Endothelial cell of umbilical vein (primary cell): ENCODE measurements at regions not wholly inside any gene's neighbourhood (a gene's known extent, or its start where the extent isn't known, plus 50 kb on each side); places are given as distances from the start of the nearest gene placed in this dataset.

ENCODE experiments used
- BruUV-seq: library from RNA; stranded (reverse); fragments of 400-500 nt; replicated peaks from 2 replicates; lab custom pipeline; 2021; lab: Mats Ljungman, UMichigan
- CTCF ChIA-PET: fragments of 300-600, 350-600 bp; sonication (Branson Sonifier 250); formaldehyde crosslinking; loops from one replicate; lab custom pipeline; 2021; ENCODE audit warnings: antibody characterized with exemption, inconsistent platforms; lab: Charles Lee
- POLR2A ChIA-PET: fragments of 300-600, 350-600 bp; sonication (Branson Sonifier 250); formaldehyde crosslinking; loops from one replicate; lab custom pipeline; 2021; ENCODE audit warnings: antibody characterized with exemption, inconsistent platforms; lab: Charles Lee
- DNase-seq: peaks from one replicate; pipeline ENCODE4 v3.0.0-alpha.2; 2011; ENCODE audit warnings: low read depth, low spot score
- FAIRE-seq: peaks from 2 replicates; lab custom pipeline; 2011; peaks lifted over from hg19 to GRCh38; lab: Jason Lieb, UNC
- H2AFZ ChIP-seq: 2 replicates; pipeline ENCODE4 v1.6.0; 2012; ENCODE audit warnings: low read depth, low read length, control low read depth, inconsistent platforms
- H3K27ac ChIP-seq: 2 replicates; pipeline ENCODE4 v1.5.1; 2011; ENCODE audit warnings: low read depth, mild to moderate bottlenecking, control low read depth, low read length, moderate library complexity; ENCODE audit not compliant: insufficient read depth
- H3K27me3 ChIP-seq, 2 experiments: 2 replicates each; pipeline versions ENCODE4 v1.6.0 to v1.6.1; 2011; ENCODE audit warnings: low read length in 2 of 2, mixed read lengths in 1 of 2; ENCODE audit not compliant: control insufficient read depth in 2 of 2, insufficient read depth in 2 of 2
- H3K36me3 ChIP-seq, 2 experiments: 2 replicates in 1 of 2; 3 replicates in 1 of 2; pipeline ENCODE4 v1.5.1; 2011; ENCODE audit warnings: low read length in 2 of 2, mild to moderate bottlenecking in 1 of 2, moderate library complexity in 1 of 2; ENCODE audit not compliant: control insufficient read depth in 2 of 2, insufficient read depth in 2 of 2; ENCODE audit errors: extremely low read depth in 1 of 2
- H3K4me1 ChIP-seq: 3 replicates; pipeline ENCODE4 v1.5.1; 2011; ENCODE audit warnings: mild to moderate bottlenecking, low read length; ENCODE audit not compliant: control insufficient read depth, insufficient read depth; ENCODE audit errors: extremely low read depth
- H3K4me2 ChIP-seq: 2 replicates; pipeline ENCODE4 v1.6.1; 2011; ENCODE audit warnings: low read length, control low read depth, mixed read lengths; ENCODE audit not compliant: insufficient read depth
- H3K4me3 ChIP-seq, 3 experiments: fragments of 200-600 bp in 1 of 3; sonication (generic), shearing (Covaris generic) in 1 of 3; replicated peaks in 1 of 3; 2 replicates each; pipeline ENCODE4 v1.5.1; 2011 to 2016; ENCODE audit warnings: control low read depth in 3 of 3, low read length in 3 of 3, mild to moderate bottlenecking in 2 of 3, inconsistent platforms in 1 of 3, low read depth in 1 of 3, moderate library complexity in 1 of 3; ENCODE audit not compliant: insufficient read depth in 1 of 3
- H3K79me2 ChIP-seq: 2 replicates; pipeline ENCODE4 v1.6.0; 2012; ENCODE audit warnings: low read length, inconsistent platforms; ENCODE audit not compliant: control insufficient read depth, insufficient read depth
- H3K9ac ChIP-seq: replicated peaks from 2 replicates; pipeline ENCODE3; 2011; ENCODE audit warnings: low read length, control low read depth; ENCODE audit not compliant: insufficient read depth; ENCODE audit errors: extremely low read depth
- H3K9me1 ChIP-seq: replicated peaks from 3 replicates; pipeline ENCODE4 v1.6.0; 2011; ENCODE audit warnings: mild to moderate bottlenecking, low read length; ENCODE audit not compliant: control insufficient read depth, insufficient read depth; ENCODE audit errors: extremely low read depth
- H3K9me3 ChIP-seq: replicated peaks from 2 replicates; pipeline ENCODE4 v1.5.1; 2012; ENCODE audit warnings: low read length, inconsistent platforms; ENCODE audit not compliant: control insufficient read depth, insufficient read depth
- H4K20me1 ChIP-seq: replicated peaks from 2 replicates; pipeline ENCODE3; 2011; ENCODE audit warnings: mild to moderate bottlenecking, low read length; ENCODE audit not compliant: control insufficient read depth, insufficient read depth; ENCODE audit errors: extremely low read depth
- CTCF ChIP-seq, 2 donors: IDR thresholded peaks; 1 replicate in 1 of 2; 2 replicates in 1 of 2; pipeline ENCODE4 v1.5.1; 2011; ENCODE audit warnings: low read length in 2 of 2, mild to moderate bottlenecking in 2 of 2, moderate library complexity in 2 of 2, control low read depth in 1 of 2, inconsistent platforms in 1 of 2, low read depth in 1 of 2; ENCODE audit not compliant: insufficient read depth in 1 of 2; ENCODE audit errors: extremely low read depth in 1 of 2
- EZH2 ChIP-seq: IDR thresholded peaks from 2 replicates; pipeline ENCODE4 v1.6.1; 2012; ENCODE audit warnings: borderline replicate concordance, low read depth, mild to moderate bottlenecking, moderate library complexity, low read length, inconsistent platforms; ENCODE audit not compliant: severe bottlenecking
- FOS ChIP-seq: IDR thresholded peaks from 2 replicates; pipeline ENCODE4 v1.6.1; 2011; ENCODE audit warnings: mild to moderate bottlenecking, low read length, moderate library complexity, borderline replicate concordance; ENCODE audit not compliant: insufficient read depth
- GATA2 ChIP-seq: IDR thresholded peaks from 2 replicates; pipeline ENCODE4 v1.7.0; 2011; ENCODE audit warnings: low read depth, mild to moderate bottlenecking, moderate library complexity, mixed read lengths, low read length; ENCODE audit not compliant: insufficient read length, insufficient read depth
- JUN ChIP-seq: IDR thresholded peaks from 2 replicates; pipeline ENCODE4 v1.6.1; 2011; ENCODE audit warnings: borderline replicate concordance, low read depth; ENCODE audit not compliant: insufficient read length, insufficient read depth
- MYC ChIP-seq: IDR thresholded peaks from one replicate; pipeline ENCODE4 v1.6.1; 2011; ENCODE audit warnings: mild to moderate bottlenecking, low read depth, low read length
- POLR2A ChIP-seq: IDR thresholded peaks from 2 replicates; pipeline ENCODE4 v1.6.1; 2012; ENCODE audit warnings: low read depth, mild to moderate bottlenecking, control low read depth, low read length
- POLR2AphosphoS5 ChIP-seq: IDR thresholded peaks from 2 replicates; pipeline ENCODE4 v1.6.1; 2012; ENCODE audit warnings: low read depth, mild to moderate bottlenecking, control low read depth, low read length, moderate library complexity; ENCODE audit not compliant: insufficient read depth
- dilution Hi-C: fragments of 300-500 bp; cut with MboI; formaldehyde crosslinking; loops from one replicate; pipeline ENCODE4 v1.15.0; 2019; ENCODE audit warnings: low sequenced_read_pairs; ENCODE audit not compliant: extremely low pct_ligation_motif_present
- intact Hi-C: fragments of 100-400 bp; cut with micrococcal nuclease; formaldehyde crosslinking; loops from one replicate; pipeline ENCODE4 v1.10.0; 2022
- TF ChIP-seq, protein P1 (sequence below): IDR thresholded peaks from 2 replicates; pipeline ENCODE4 v1.6.1; 2011; ENCODE audit not compliant: insufficient read depth, insufficient read length

DNA sequence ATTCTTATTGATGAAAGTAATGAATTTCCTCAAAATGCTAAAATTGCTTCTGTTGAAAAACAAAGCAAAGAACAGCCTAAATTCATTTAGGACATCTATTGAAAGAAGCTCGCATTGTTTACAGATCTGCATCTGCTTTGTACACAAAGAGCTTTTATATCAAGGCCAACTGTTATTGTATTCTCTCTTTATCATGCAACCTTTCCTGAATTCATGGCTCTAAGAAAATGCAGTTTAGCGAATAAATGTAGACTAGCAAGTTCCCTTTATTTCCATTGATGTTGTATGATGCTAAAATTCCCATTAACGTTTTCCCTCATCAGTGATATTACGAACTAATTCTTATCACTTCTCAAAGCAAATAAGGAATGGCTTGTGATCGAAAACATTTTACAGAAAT lies 446.3 kb downstream of the MID1IP1 start:
- H3K9me1 ChIP-seq = no peaks in the 10 kb centered on the region
- TF ChIP-seq JUN (no peak), FOS (no peak), POLR2AphosphoS5 (no peak), POLR2A (no peak), MYC (no peak), CTCF (IDR thresholded peaks at IDR 0.05; ENCODE audit: extremely low read depth in 1 of 2, insufficient read depth in 1 of 2, low read depth in 1 of 2, low read length in 2 of 2) (no peak), GATA2 (no peak), EZH2 (no peak)
- TF ChIP-seq, protein P1, sequence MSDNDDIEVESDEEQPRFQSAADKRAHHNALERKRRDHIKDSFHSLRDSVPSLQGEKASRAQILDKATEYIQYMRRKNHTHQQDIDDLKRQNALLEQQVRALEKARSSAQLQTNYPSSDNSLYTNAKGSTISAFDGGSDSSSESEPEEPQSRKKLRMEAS = no peak
- H3K36me3 ChIP-seq = no peaks in the 10 kb centered on the region
- DNase-seq = no peak
- no peaks in the 10 kb centered on the region for H3K79me2 ChIP-seq
- intact Hi-C loops = no loop called here
- no TSS peak for BruUV-seq
- ChIA-PET CTCF (interaction anchor here (1.0 kb wide), 1 partner anchor 13 kb away, joined by 3 read pairs; no protein-coding TSS in a partner anchor), POLR2A (no interaction called here)
- dilution Hi-C loops = no loop called here
- FAIRE-seq = no peak
- H3K27ac ChIP-seq = no peak overlapping the region
- H3K9me3 ChIP-seq = no peaks in the 10 kb centered on the region
- H3K4me2 ChIP-seq = no peak overlapping the region
- H2AFZ ChIP-seq = no peak overlapping the region
- H4K20me1 ChIP-seq = no peaks in the 10 kb centered on the region
- H3K27me3 ChIP-seq = peaks cover 0 to 2% of the 10 kb centered on the region in 2 experiments
- H3K4me1 ChIP-seq = no peaks in the 10 kb centered on the region
- H3K9ac ChIP-seq = no peak overlapping the region
- H3K4me3 ChIP-seq = no peak overlapping the region
